T-helper 2 cell treated with Interferon-gamma antibody and Interleukin-4, amounts not matched to agents 5 μg/mL and 100 μg/mL, for 36 hours (primary cell): ENCODE measurements at regions not wholly inside any gene's neighbourhood (a gene's known extent, or its start where the extent isn't known, plus 50 kb on each side); places are given as distances from the start of the nearest gene placed in this dataset.
"Not testable (repeated sequence)": the region's sequence is repeated elsewhere in the genome, so short reads cannot be mapped to it uniquely, and the experiment has no call there.

ENCODE experiments used
- DNase-seq: peaks from one replicate; pipeline ENCODE4 v3.0.0; 2021; ENCODE audit warnings: low spot score
- H3K27ac Mint-ChIP-seq: one replicate; pipeline ENCODE4 v1.8.0; 2021; ENCODE audit warnings: mild to moderate bottlenecking, mixed read lengths
- H3K27me3 Mint-ChIP-seq: one replicate; pipeline ENCODE4 v1.8.0; 2021; ENCODE audit warnings: low read depth, mixed read lengths
- H3K36me3 Mint-ChIP-seq: one replicate; pipeline ENCODE4 v1.8.0; 2021; ENCODE audit warnings: low read depth, mixed read lengths
- H3K4me1 Mint-ChIP-seq: one replicate; pipeline ENCODE4 v1.8.0; 2021; ENCODE audit warnings: low read depth, mixed read lengths
- H3K4me3 Mint-ChIP-seq: one replicate; pipeline ENCODE4 v1.8.0; 2022; ENCODE audit warnings: mild to moderate bottlenecking, moderate library complexity, mixed read lengths
- H3K9me3 Mint-ChIP-seq: one replicate; pipeline ENCODE4 v1.8.0; 2021; ENCODE audit warnings: mixed read lengths

DNA sequence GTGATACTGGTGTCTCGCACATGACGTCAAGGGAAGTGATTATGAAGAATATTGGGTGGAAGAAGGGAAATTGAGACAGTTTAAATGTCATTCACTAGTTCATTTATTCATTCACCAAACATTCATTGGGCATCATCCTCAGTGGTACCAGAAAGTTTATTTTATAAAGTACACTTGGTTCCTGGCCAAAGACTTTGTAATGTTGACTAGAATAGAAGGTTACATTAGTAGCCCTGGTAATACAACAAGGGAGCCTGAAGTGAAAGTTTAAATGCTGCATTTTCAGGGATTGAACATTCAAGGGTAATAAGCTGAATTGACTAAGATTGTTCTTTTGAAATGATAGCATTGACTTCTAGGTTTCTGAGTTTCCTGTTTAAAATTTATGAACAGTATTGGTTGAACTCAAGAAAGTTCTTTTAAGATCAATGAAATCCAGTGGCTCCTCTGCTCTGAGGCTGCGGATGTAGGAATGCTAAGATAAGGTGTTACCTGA lies 236.8 kb upstream of the BTG1 start:
- Mint-ChIP-seq H3K27ac (no peak overlapping the region), H3K9me3 (no peaks in the 10 kb centered on the region), H3K4me1 (peaks cover 31% of the 10 kb centered on the region), H3K4me3 (no peak overlapping the region), H3K27me3 (no peaks in the 10 kb centered on the region), H3K36me3 (no peaks in the 10 kb centered on the region)
- no peak for DNase-seq

- Mint-ChIP-seq H3K9me3 (no peaks in the 10 kb centered on the region), H3K4me3 (no peak overlapping the region), H3K4me1 (peaks cover 25% of the 10 kb centered on the region), H3K27ac (no peak overlapping the region), H3K27me3 (no peaks in the 10 kb centered on the region), H3K36me3 (no peaks in the 10 kb centered on the region)
- no peak for DNase-seq
Measured at GRCh38 chr12:92381856-92382255, 236.2 kb upstream of the BTG1 start.

DNA sequence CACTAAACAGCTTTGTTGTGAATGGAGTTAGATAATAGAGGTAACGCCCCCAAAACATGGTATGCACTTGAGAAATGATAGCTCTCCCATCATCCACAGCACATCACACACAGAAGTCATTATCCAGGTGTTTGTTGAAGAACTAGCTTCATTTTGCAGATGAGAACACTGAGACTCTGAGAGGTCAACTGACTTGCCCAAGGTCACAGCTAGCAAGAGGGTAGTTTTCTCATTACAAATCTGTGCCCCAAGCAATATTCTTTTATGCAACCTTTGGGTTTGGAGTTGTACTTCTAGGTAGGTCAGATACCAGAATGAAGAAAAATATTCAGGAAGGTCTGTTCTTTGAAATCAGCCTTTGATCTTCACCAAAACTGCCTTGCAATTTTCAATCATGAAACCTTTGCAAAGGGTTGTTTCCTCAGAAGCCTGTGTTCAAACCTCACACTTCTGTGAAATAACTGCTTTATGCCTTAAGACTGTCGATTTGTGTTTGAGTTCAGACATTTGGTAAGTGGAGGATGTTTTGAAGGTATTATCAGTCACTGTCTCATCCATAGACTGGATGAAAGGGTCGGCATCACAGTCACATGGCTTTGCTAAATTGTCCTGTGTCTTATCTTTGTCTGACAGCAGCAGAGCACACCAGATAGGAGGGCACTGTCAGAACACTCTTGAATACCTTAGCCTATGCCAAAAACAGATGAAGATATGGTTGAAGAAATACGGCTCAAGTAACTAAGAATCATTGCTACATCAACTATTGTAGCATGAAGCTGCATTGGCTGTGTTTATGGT lies 233.2 kb upstream of the BTG1 start:
- Mint-ChIP-seq H3K36me3 (peaks cover 2% of the 10 kb centered on the region), H3K27me3 (no peaks in the 10 kb centered on the region), H3K27ac (peak overlapping the region; percentile 80), H3K4me3 (peak overlapping the region; percentile 32), H3K9me3 (peaks cover 5% of the 10 kb centered on the region), H3K4me1 (peaks cover 30% of the 10 kb centered on the region)
- DNase-seq: no peak

- DNase-seq, H3K36me3 Mint-ChIP-seq, H3K9me3 Mint-ChIP-seq, H3K4me3 Mint-ChIP-seq, H3K27me3 Mint-ChIP-seq, H3K27ac Mint-ChIP-seq: not testable (repeated sequence)
- H3K4me1 Mint-ChIP-seq: peaks cover 34% of the 10 kb centered on the region
Measured at GRCh38 chr12:92375504-92375903, 229.9 kb upstream of the BTG1 start.

DNA sequence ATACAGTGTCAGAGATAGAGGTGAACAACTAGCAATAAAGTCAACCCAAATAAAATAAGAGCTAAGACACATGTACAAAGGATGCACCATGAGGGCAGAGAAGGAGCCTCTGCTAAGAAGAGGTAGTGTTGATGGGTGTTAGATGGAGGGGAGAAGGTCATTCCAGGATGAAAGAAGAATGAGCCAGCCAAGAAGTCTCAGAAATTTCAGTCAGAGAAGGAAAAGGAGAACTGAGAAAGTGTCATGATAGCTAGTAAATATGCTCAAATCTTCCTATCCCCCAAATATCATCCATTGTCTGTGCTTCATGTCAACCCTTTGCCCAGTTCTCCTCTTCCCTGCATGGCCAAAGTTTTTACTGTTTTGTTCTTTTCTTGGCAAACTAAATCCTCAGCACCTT lies 225.2 kb upstream of the BTG1 start:
- no peak overlapping the region for H3K4me3 Mint-ChIP-seq
- H3K27me3 Mint-ChIP-seq: no peaks in the 10 kb centered on the region
- H3K27ac Mint-ChIP-seq: no peak overlapping the region
- peaks cover 7% of the 10 kb centered on the region for H3K36me3 Mint-ChIP-seq
- DNase-seq: no peak
- H3K9me3 Mint-ChIP-seq: peaks cover 13% of the 10 kb centered on the region
- H3K4me1 Mint-ChIP-seq: peaks cover 11% of the 10 kb centered on the region

DNA sequence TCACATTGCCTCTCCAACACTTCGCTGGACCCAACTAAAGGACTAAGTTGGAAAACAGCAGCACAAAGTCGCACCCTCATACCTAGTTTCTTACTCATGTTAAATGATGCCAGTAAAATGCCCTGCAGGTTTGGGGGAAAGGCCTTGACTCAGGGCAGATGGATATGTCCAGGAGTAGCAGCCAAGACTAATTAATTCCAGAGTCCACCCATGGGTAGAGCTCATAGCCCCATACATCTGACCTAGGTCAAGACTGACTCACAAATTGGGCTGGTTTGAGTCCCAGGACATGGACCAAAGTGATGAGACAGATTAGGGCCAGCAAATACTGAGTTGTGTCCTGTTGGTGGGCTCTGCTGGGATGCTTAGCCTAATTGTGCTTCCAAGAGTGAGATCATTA lies 224.0 kb upstream of the BTG1 start:
- H3K27ac Mint-ChIP-seq: no peak overlapping the region
- H3K4me1 Mint-ChIP-seq: peaks cover 13% of the 10 kb centered on the region
- H3K27me3 Mint-ChIP-seq: no peaks in the 10 kb centered on the region
- DNase-seq: no peak
- H3K36me3 Mint-ChIP-seq: peaks cover 10% of the 10 kb centered on the region
- H3K9me3 Mint-ChIP-seq: peaks cover 13% of the 10 kb centered on the region
- no peak overlapping the region for H3K4me3 Mint-ChIP-seq

DNA sequence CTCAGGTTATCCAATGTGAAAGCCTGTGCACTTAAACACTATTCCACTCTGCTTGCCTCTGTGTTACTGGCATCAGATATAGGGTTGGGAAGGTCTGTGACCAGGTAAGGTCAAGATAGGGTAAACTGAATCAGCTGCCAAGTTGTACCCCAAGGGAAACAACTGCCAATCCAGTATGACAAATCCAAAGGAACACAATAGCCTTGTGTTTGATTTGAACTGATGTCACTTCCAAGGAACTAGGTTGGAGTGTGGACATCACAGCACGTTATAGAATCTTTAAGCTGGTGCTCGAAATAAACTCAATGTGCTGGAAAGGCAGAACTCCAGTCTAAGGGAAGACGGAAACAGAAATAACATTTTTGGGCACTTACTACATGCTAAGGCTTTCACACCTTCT lies 223.4 kb upstream of the BTG1 start:
- no peaks in the 10 kb centered on the region for H3K27me3 Mint-ChIP-seq
- no peak for DNase-seq
- no peak overlapping the region for H3K4me3 Mint-ChIP-seq
- H3K27ac Mint-ChIP-seq: no peak overlapping the region
- H3K36me3 Mint-ChIP-seq: peaks cover 10% of the 10 kb centered on the region
- peaks cover 13% of the 10 kb centered on the region for H3K4me1 Mint-ChIP-seq
- H3K9me3 Mint-ChIP-seq: peaks cover 13% of the 10 kb centered on the region

GRCh38 chr12:92365836-92366235 lies 220.2 kb upstream of the BTG1 start:
- no peak overlapping the region for H3K4me3 Mint-ChIP-seq
- no peak overlapping the region for H3K27ac Mint-ChIP-seq

DNA sequence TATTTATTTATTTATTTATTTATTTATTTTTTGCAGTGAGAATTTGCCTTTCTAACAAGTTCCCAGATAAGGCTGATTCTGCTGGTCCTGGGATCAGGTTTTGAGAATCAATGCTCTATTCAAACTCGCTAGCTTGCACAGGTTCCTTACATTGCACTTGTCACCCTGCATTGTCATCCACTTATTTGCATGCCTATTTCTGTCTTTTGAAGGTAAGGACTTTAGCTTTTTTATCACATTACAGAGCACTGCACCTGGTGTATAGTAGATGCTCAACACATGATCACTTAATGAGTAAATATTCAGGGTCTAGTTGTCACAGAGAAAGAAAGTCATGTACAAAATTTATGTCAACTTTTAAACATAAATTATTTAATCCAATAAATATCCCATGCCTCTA lies 219.7 kb upstream of the BTG1 start:
- Mint-ChIP-seq H3K36me3 (peaks cover 25% of the 10 kb centered on the region), H3K9me3 (peaks cover 32% of the 10 kb centered on the region), H3K4me3 (no peak overlapping the region), H3K27me3 (no peaks in the 10 kb centered on the region), H3K27ac (no peak overlapping the region), H3K4me1 (peaks cover 36% of the 10 kb centered on the region)
- no peak for DNase-seq

More at GRCh38 chr12:92365836-92366235, 220.2 kb upstream of the BTG1 start:
- peaks cover 33% of the 10 kb centered on the region for H3K4me1 Mint-ChIP-seq
- no peaks in the 10 kb centered on the region for H3K27me3 Mint-ChIP-seq
- H3K9me3 Mint-ChIP-seq: peaks cover 27% of the 10 kb centered on the region
- no peak for DNase-seq
- H3K36me3 Mint-ChIP-seq: peaks cover 20% of the 10 kb centered on the region

- H3K4me1 Mint-ChIP-seq: peaks cover 41% of the 10 kb centered on the region
- no peaks in the 10 kb centered on the region for H3K27me3 Mint-ChIP-seq
- no peak for DNase-seq
- H3K9me3 Mint-ChIP-seq: peaks cover 45% of the 10 kb centered on the region
- peaks cover 38% of the 10 kb centered on the region for H3K36me3 Mint-ChIP-seq
- H3K4me3 Mint-ChIP-seq: peak overlapping the region; percentile 68
- peak overlapping the region; percentile 76 for H3K27ac Mint-ChIP-seq
Measured at GRCh38 chr12:92363295-92364146, 217.9 kb upstream of the BTG1 start.

DNA sequence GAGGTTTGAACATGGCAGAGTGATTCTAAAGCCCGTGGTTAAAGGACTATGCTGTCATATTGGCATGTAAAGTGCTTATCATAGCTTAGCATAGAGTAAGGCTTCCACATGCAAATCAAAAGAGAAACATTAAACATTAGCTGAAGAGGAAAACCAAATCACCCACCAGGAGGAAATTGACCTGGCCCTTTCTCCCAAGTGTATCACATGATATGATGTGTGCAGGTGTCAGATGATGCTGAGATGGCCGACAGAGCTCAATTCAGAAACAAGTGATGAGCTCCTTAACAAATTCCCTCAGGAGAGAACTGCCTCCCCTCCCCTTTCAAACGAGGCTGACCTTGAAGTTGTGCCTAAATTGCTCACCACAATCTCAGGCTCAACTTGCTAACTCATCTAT lies 217.1 kb upstream of the BTG1 start:
- Mint-ChIP-seq H3K36me3 (peaks cover 42% of the 10 kb centered on the region), H3K27me3 (no peaks in the 10 kb centered on the region), H3K4me3 (peak overlapping the region; percentile 68), H3K9me3 (peaks cover 50% of the 10 kb centered on the region), H3K27ac (peak overlapping the region; percentile 76), H3K4me1 (peaks cover 42% of the 10 kb centered on the region)
- DNase-seq: no peak

- no peak overlapping the region for H3K4me3 Mint-ChIP-seq
- peaks cover 51% of the 10 kb centered on the region for H3K9me3 Mint-ChIP-seq
- peaks cover 45% of the 10 kb centered on the region for H3K4me1 Mint-ChIP-seq
- no peak for DNase-seq
- H3K27ac Mint-ChIP-seq: no peak overlapping the region
- peaks cover 44% of the 10 kb centered on the region for H3K36me3 Mint-ChIP-seq
- H3K27me3 Mint-ChIP-seq: no peaks in the 10 kb centered on the region
Measured at GRCh38 chr12:92362126-92362525, 216.5 kb upstream of the BTG1 start.

GRCh38 chr12:92360543-92360942 lies 214.9 kb upstream of the BTG1 start:
- DNase-seq: no peak
- Mint-ChIP-seq H3K27me3 (no peaks in the 10 kb centered on the region), H3K4me3 (peak overlapping the region; percentile 5), H3K4me1 (peaks cover 60% of the 10 kb centered on the region), H3K27ac (peak overlapping the region; percentile 52), H3K9me3 (peaks cover 60% of the 10 kb centered on the region), H3K36me3 (peaks cover 42% of the 10 kb centered on the region)

DNA sequence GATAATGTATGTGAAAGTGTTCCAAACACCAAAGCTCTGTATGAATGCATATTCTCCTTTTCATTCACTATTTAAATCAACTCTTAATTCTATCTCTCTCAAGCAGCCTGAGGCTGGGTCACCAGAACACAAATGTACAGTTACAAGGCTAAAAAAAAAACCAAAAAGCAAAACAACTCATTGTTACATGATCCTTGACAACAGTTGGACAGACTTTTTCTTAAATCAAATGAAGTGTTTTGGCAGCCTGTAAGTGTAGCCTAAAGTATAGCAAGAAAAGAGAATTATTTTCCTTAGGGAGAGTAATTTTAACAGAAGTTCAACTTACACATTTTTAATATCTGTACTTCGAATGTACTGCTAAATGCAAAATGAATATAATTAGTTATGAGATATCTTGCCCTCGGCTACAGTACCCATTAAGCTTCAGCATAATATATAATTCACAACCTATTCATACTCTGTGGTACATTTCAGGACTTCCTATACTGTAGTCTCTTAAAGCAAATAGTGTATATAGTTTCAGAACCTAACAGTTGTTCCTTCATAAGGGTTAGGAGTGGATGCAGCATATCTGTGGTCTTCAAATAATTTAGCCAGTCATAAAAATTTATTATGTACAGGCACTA lies 214.0 kb upstream of the BTG1 start:
- peaks cover 41% of the 10 kb centered on the region for H3K36me3 Mint-ChIP-seq
- no peaks in the 10 kb centered on the region for H3K27me3 Mint-ChIP-seq
- H3K4me1 Mint-ChIP-seq: peaks cover 57% of the 10 kb centered on the region
- H3K4me3 Mint-ChIP-seq: no peak overlapping the region
- no peak overlapping the region for H3K27ac Mint-ChIP-seq
- DNase-seq: no peak
- peaks cover 60% of the 10 kb centered on the region for H3K9me3 Mint-ChIP-seq
